Non-pigmented ciliary epithelial cell (primary cell): ENCODE measurements at regions not wholly inside any gene's neighbourhood (a gene's known extent, or its start where the extent isn't known, plus 50 kb on each side); places are given as distances from the start of the nearest gene placed in this dataset.
"Not testable (repeated sequence)": the region's sequence is repeated elsewhere in the genome, so short reads cannot be mapped to it uniquely, and the experiment has no call there.

Experiments used
- DNase-seq: peaks from one replicate; pipeline ENCODE4 v3.0.0-alpha.2; 2010; ENCODE audit warnings: low read depth

- DNase-seq, result no peak
Observed at GRCh38 chr6:11384531-11385309, 152.3 kb upstream of the NEDD9 start.

DNA sequence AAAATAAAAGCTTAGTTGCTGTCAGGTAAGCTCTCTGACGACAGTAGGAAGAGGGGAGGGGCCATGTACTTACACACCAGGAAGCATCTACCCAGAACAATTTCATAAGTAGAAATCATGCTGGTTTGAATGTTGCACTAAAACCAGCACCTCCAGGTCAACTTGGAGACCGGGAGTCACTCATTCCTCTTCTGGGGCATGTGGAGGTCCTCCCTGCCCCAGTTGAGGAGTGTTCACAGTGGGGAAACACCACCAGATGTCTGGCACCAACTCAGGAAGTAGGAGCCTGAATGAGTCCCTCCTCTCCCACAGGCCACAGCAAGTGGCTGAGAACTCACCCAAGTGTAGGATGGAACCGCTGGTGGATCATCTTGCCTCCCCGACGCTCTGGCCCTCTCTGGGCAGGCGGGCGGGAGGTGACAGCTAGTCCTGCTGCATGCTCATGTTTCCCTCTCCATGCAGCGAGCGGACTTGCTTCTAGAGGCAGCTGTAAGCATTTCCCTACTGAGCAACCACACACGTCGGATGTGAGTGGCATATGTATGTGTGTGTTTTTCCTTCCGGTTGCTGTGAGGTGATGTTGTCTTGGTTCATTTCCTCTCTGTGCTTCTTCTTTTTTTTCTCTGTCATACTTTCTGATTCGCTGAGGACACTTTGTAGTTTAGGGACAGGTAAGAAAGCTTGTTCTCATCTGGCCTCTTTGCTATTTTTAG lies 149.5 kb upstream of the NEDD9 start:
- no peak for DNase-seq

DNA sequence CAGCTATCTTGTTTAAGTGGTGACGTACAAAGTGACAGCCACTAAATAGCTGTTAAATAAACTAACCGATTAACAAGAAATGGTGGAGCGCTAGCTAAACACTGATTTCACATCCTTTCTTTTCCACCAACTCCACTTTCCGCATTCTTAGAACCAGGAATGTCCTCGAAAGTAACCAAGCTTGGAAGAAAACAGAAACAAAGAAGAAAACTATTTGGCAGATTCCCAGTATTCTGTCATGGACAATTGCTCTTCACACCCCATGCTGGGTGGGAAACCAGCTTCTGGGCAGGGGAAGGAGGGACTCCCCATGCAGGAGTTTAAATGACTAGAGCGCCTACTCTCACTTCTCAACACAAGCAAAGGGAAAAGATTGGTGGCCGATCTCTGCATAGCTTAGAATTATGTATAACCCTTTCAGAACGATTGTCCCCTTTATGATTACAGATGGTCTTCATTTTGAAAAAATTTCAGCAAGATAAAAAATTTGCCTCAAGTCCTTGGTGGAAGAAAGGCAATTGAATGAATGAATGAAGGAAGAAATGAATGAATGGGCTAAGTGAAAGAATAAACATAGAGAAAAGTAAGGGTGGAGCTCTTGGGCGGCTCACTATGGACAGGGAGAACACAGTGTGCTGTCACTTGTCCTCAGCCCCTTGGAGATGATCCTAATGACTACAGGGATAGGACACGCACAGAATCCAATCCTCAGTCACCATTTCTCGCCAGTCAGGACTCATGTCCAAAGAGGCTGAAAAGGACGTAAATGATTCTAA lies 148.7 kb upstream of the NEDD9 start:
- no peak for DNase-seq

GRCh38 chr6:11380549-11380948 lies 148.1 kb upstream of the NEDD9 start:
- no peak for DNase-seq

DNA sequence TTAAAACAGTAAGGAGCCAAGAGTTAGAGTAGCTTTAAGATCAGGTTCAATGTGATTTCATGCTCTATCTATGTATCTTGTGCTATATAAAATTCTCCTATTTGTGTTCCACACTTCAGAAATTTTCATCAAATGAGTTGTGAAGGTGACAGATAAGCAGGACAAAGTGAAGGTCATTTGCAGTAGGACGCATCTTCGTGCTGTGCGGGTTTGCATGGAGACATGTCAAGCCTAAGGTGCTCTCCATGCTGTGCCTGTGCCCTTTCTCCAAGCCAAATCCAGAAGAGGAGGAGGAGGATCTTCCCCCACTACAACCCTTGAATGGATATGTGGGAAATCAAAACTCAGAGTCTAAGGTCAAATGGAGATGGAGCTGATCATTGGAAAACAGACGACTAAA lies 147.3 kb upstream of the NEDD9 start:
- DNase-seq, result no peak

DNA sequence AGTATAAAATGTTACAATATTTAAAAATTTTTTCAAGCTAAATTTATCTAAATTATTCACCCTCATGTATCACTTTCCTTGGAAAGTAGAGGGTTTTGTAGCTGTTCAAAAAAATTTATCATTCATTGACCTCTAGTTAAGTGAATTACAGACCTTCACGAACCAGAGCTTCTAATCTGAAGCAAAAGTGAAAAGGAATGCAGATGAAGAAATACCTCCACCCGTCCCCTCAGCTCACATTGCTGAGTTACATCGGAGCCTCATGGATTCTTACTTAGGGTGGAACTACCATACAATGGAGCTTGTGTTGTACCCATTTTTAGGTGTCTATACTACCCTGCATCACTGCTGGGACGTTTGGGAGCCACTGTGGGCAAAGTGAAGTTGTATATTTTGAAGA lies 146.2 kb upstream of the NEDD9 start:
- no peak for DNase-seq

- no peak for DNase-seq
Observed at GRCh38 chr6:11374036-11375010, 141.9 kb upstream of the NEDD9 start.

GRCh38 chr6:11373208-11373607 lies 140.7 kb upstream of the NEDD9 start:
- DNase-seq, result no peak

DNA sequence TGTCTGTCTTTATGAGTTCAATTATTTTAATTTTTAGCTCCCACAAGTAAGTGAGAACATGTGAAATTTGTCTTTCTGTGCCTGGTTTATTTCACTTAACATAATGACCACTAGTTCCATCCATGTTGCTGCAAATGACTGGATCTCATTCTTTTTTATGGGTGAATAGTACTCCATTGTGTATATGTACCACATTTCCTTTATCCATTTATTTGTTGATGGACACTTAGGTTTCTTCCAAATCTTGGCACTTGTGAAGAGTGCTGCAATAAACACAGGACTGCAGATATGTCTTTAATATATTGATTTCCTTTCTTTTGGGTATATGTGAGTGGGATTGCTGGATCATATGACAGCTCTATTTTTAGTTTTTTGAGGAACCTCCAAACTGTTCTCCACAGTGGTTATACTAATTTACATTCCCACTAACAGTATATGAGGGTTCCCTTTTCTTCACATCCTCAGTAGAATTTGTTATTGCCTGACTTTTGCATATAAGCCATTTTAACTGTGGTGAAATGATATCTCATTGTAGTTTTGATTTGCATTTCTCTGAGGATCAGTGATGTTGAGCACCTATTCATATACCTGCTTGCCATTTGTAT lies 139.8 kb upstream of the NEDD9 start:
- not testable (repeated sequence) for DNase-seq

DNA sequence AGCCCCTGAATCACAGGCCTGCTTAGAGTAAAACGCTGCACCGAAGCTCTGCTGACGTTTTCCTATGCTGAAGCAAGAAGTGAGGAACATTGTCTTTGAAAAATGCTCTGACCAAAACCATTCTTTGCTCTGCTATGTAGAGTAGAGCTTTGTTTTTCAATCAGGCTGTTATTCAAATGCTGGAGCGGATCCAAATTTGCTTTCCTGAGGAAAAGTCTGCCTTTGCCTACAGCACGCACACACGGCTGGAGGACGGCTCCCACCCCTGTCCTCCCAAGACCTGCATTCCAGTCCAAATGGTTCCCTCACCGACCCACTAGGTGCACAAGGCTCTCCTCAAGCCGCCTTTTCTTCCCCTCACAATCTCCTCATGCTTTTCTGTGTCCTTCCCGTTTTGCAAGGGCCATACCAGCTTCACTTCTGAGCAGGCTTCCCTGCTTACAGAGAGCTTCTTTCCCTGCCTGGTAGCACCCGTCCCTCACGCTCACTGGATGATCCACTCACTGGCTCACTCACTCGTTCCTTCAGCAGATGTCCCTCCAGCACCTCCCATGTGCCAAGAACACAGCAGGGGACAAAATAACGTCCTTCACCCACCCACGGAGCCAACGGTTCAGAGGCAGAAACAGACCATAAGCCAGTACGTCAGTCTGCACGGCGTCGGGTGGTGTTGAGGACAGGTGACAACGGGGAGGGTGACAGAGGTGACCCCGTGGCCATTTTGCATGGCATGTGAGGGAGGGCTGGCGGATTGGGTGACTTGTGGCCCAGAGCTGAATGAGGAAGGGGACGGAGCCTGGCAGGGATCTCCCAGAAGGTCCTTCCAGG lies 137.9 kb upstream of the NEDD9 start:
- no peak for DNase-seq

DNA sequence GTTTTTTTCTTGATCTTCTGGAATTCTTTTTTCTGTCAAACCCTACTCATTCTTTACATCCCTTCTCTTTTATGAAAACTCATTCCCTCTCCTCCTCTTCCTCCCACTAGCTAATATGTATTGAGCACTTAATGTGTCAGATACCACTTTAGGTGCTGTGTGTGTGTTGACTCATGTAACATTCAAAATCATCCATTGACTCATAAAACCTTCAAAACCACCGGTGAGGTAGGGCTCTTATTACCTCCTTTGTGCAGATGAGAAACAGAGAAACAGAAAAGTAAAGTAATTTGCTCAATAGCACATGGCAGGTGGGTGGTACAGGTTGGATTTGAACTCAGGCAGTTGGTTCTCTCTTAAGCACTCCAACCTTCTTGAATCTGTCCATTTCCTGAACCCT lies 136.3 kb upstream of the NEDD9 start:
- DNase-seq, result no peak

DNA sequence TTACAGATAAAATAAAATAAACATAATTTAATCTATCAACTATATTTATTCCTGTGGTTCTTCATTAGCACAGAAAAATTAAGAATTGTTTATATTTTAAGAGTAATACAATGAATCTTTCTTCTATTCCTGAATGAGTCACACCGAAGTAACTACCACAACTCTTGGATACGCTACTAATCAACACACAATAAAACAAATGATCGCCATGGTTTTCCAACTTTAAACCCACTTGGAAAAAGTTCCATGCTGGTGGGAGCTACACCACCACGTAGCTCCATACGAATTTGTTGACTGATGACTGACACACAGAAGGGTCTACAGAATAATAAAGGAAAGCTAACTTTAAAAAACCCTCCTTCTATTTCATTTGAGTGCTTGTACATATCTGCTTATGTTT lies 135.8 kb upstream of the NEDD9 start:
- no peak for DNase-seq

DNA sequence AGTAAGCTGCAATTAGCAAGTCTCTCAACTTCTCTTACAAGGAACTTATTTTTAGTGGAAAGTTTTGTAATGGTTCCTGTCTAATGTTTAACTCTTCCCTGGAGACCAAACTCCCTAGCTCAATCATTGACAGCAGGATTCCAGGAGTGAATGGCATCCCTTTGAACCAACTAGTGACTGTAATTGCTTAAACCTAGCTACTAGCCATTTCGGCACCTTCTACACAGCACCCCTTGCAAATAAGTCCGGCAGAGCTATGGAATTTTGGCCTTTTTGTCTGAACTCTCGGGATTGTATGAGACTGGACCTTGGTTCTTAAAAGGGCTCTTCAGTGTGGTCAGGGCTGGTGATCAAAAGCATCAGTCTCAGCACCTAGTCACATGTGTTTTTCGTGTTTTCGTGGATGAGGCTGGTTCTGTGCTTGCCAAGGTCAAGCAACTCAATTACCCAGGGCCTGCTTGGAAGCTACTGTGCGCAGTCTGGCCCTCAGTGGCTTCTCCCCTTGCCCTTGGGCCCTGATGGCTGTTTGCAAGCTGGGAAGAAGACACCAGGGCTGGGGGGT lies 135.3 kb upstream of the NEDD9 start:
- no peak for DNase-seq

- no peak for DNase-seq
Observed at GRCh38 chr6:11366934-11367637, 134.6 kb upstream of the NEDD9 start.

- DNase-seq, result no peak
Observed at GRCh38 chr6:11366183-11366933, 133.9 kb upstream of the NEDD9 start.

- peak; percentile 50 for DNase-seq
Observed at GRCh38 chr6:11364971-11365397, 132.5 kb upstream of the NEDD9 start.

DNA sequence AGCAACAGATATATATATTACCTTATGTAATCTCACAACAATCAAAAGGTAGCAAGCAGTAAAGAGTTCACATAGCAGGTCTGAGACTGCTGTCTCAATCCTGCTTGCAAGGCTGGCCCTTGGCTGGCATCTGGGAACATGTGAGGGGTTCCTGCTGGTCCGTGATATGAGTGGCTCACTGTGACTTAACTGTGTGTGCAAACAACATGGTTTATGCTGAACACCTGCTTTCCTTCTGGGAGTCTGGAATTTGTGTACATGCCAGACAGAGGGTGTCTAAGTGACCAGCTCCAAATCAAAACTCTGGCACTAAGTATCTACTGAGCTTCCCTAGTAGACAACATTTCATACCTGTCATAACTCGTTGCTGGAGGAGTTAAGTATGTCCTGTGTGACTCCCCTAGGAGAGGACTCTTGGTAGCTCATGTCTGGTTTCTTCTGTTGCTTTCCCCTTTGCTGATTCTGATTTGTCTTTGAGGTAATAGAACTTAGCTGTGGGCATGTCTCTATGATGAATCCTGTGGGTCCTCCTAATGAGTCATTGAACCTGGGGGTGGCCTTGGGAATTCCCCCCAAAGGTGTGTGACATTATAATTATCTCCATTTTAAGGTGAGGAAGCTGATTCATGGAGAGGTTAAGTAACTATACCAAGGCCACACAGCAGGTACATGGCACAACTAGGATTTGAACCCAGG lies 131.6 kb upstream of the NEDD9 start:
- DNase-seq, result no peak

GRCh38 chr6:11362564-11362963 lies 130.1 kb upstream of the NEDD9 start:
- DNase-seq, result no peak
